Nephron (organoid): ENCODE measurements at regions not wholly inside any gene's neighbourhood (a gene's known extent, or its start where the extent isn't known, plus 50 kb on each side); places are given as distances from the start of the nearest gene placed in this dataset.

ENCODE experiments used
- H3K27ac Mint-ChIP-seq, 3 experiments: 2 replicates each; pipeline ENCODE4 v1.8.0; 2020; ENCODE audit warnings: mixed read lengths in 3 of 3, mild to moderate bottlenecking in 2 of 3, moderate library complexity in 1 of 3
- H3K27me3 Mint-ChIP-seq: 2 replicates; pipeline ENCODE4 v1.8.0; 2021; ENCODE audit warnings: low read depth, mild to moderate bottlenecking, moderate library complexity, mixed read lengths
- H3K36me3 Mint-ChIP-seq: 2 replicates; pipeline ENCODE4 v1.8.0; 2020; ENCODE audit warnings: low read depth, mixed read lengths
- H3K4me1 Mint-ChIP-seq: 2 replicates; pipeline ENCODE4 v1.8.0; 2020; ENCODE audit warnings: mixed read lengths
- H3K4me3 Mint-ChIP-seq, 3 experiments: 2 replicates each; pipeline ENCODE4 v1.8.0; 2020; ENCODE audit warnings: mild to moderate bottlenecking in 3 of 3, mixed read lengths in 3 of 3, moderate library complexity in 2 of 3
- H3K9me3 Mint-ChIP-seq: 2 replicates; pipeline ENCODE4 v1.8.0; 2020; ENCODE audit warnings: mixed read lengths
- CTCF ChIP-seq, 3 experiments: fragments of 200-600 bp; sonication (generic); IDR thresholded peaks; one replicate each; pipeline ENCODE4 v1.5.0; 2021; ENCODE audit warnings: antibody characterized with exemption in 3 of 3; ENCODE audit not compliant: unreplicated experiment in 3 of 3

GRCh38 chr2:153145470-153145978 is 333.0 kb downstream of the RPRM start:
- Mint-ChIP-seq H3K9me3 (no peaks in the 10 kb centered on the region), H3K27me3 (peaks cover 4% of the 10 kb centered on the region)

GRCh38 chr2:153143540-153143939 is 335.0 kb downstream of the RPRM start:
- no peak for TF ChIP-seq CTCF (IDR thresholded peaks at IDR 0.05; ENCODE audit: unreplicated experiment in 3 of 3)
- Mint-ChIP-seq H3K27me3 (peaks cover 4% of the 10 kb centered on the region), H3K4me3 (no peak overlapping the region), H3K9me3 (no peaks in the 10 kb centered on the region), H3K36me3 (no peaks in the 10 kb centered on the region), H3K4me1 (peaks cover 39% of the 10 kb centered on the region), H3K27ac (peak overlapping the region in 1 of 3 experiments; percentile 33)

More at GRCh38 chr2:153145470-153145978, 333.0 kb downstream of the RPRM start:
- H3K4me3 Mint-ChIP-seq, result peak overlapping the region in 1 of 3 experiments; percentile 17
- H3K4me1 Mint-ChIP-seq, result peaks cover 43% of the 10 kb centered on the region
- no peak for TF ChIP-seq CTCF (IDR thresholded peaks at IDR 0.05; ENCODE audit: unreplicated experiment in 3 of 3)
- H3K27ac Mint-ChIP-seq, result peak overlapping the region in 2 of 3 experiments; percentile 26 to 54
- no peaks in the 10 kb centered on the region for H3K36me3 Mint-ChIP-seq

- H3K27ac Mint-ChIP-seq, result no peak overlapping the region
- H3K27me3 Mint-ChIP-seq, result no peaks in the 10 kb centered on the region
- peaks cover 15% of the 10 kb centered on the region for H3K4me1 Mint-ChIP-seq
- H3K36me3 Mint-ChIP-seq, result no peaks in the 10 kb centered on the region
- no peak overlapping the region for H3K4me3 Mint-ChIP-seq
- H3K9me3 Mint-ChIP-seq, result no peaks in the 10 kb centered on the region
- TF ChIP-seq CTCF (IDR thresholded peaks at IDR 0.05; ENCODE audit: unreplicated experiment in 3 of 3), result no peak
Measured at GRCh38 chr2:153140498-153140897, 338.1 kb downstream of the RPRM start.

- Mint-ChIP-seq H3K36me3 (no peaks in the 10 kb centered on the region), H3K4me3 (no peak overlapping the region), H3K4me1 (peaks cover 7% of the 10 kb centered on the region), H3K27me3 (no peaks in the 10 kb centered on the region), H3K9me3 (no peaks in the 10 kb centered on the region), H3K27ac (no peak overlapping the region)
- TF ChIP-seq CTCF (IDR thresholded peaks at IDR 0.05; ENCODE audit: unreplicated experiment in 3 of 3), result no peak
Measured at GRCh38 chr2:153138651-153139375, 339.7 kb downstream of the RPRM start.

GRCh38 chr2:153136216-153136615 is 342.3 kb downstream of the RPRM start:
- no peaks in the 10 kb centered on the region for H3K9me3 Mint-ChIP-seq
- TF ChIP-seq CTCF (IDR thresholded peaks at IDR 0.05; ENCODE audit: unreplicated experiment in 3 of 3), result no peak
- H3K4me1 Mint-ChIP-seq, result no peaks in the 10 kb centered on the region
- no peak overlapping the region for H3K27ac Mint-ChIP-seq
- H3K27me3 Mint-ChIP-seq, result no peaks in the 10 kb centered on the region
- no peak overlapping the region for H3K4me3 Mint-ChIP-seq
- H3K36me3 Mint-ChIP-seq, result no peaks in the 10 kb centered on the region

GRCh38 chr2:153134725-153135124 is 343.8 kb downstream of the RPRM start:
- no peaks in the 10 kb centered on the region for H3K9me3 Mint-ChIP-seq
- H3K27ac Mint-ChIP-seq, result no peak overlapping the region
- no peak overlapping the region for H3K4me3 Mint-ChIP-seq

More at GRCh38 chr2:153134725-153135124, 343.8 kb downstream of the RPRM start:
- Mint-ChIP-seq H3K27me3 (no peaks in the 10 kb centered on the region), H3K36me3 (no peaks in the 10 kb centered on the region), H3K4me1 (peaks cover 4% of the 10 kb centered on the region)
- no peak for TF ChIP-seq CTCF (IDR thresholded peaks at IDR 0.05; ENCODE audit: unreplicated experiment in 3 of 3)
